Heart left ventricle (tissue), 13 donors: ENCODE measurements at regions not wholly inside any gene's neighbourhood (a gene's known extent, or its start where the extent isn't known, plus 50 kb on each side); places are given as distances from the start of the nearest gene placed in this dataset.

Experiments used
- CTCF ChIP-seq, 12 donors: fragments of 200-600 bp; sonication (generic) in 4 of 12; IDR thresholded peaks; one replicate each; pipeline versions ENCODE4 v1.5.0 to v1.8.0; 2018 to 2022; ENCODE audit warnings: antibody characterized with exemption in 12 of 12, mild to moderate bottlenecking in 5 of 12
- POLR2A ChIP-seq, 2 donors: fragments of 450-650 bp; IDR thresholded peaks; one replicate each; pipeline ENCODE4 v1.6.1; 2017; ENCODE audit warnings: antibody characterized with exemption in 2 of 2, mild to moderate bottlenecking in 2 of 2, moderate library complexity in 2 of 2
- donor health status: ischemic (EF 13 %, LVEDD 7.1; RV severe dilation, severe dysfunction).
- donor health status: DM: no; HTN: yes; CAD: no.
- donor health status: DM: no; HTN: no; CAD: no.
- donor health status: ischemic (EF 25% LVEDD 6.9; RV normal size, moderate dysfunction).
- donor health status: ischemic (EF 25% LVEDD 5.7; RV mildly dilated, moderate dysfunction).
- donor health status: ischemic (EF 35%, LVEDD 5.7; RV mildly dilated, moderate dysfunction).
- donor health status: nonischemic (EF 11% LVEDD 7.7; RV severe dilation, severe dysfunction).
- donor health status: DM: yes; HTN: yes; CAD: no.
- donor health status: PGD.
- donor health status: ischemic (EF 29% LVEDD 5.4; RV normal size, mild dysfunction).
- donor health status: nonischemic (EF 23%, LVEDD 6.1; RV moderate dilation, normal function).

GRCh38 chr4:9679704-9680478 is 101.5 kb upstream of the DRD5 start:
- no peak for TF ChIP-seq CTCF (IDR thresholded peaks at IDR 0.05)
- TF ChIP-seq POLR2A (IDR thresholded peaks at IDR 0.05): no peak
